HG03103 (cell line): ENCODE measurements at regions not wholly inside any gene's neighbourhood (a gene's known extent, or its start where the extent isn't known, plus 50 kb on each side); places are given as distances from the start of the nearest gene placed in this dataset.

Experiments used
- ATAC-seq: cut with Tn5 transposase; IDR thresholded peaks from one replicate; pipeline ENCODE4 v1.9.1; 2021; ENCODE audit warnings: low read depth; ENCODE audit not compliant: unreplicated experiment

DNA sequence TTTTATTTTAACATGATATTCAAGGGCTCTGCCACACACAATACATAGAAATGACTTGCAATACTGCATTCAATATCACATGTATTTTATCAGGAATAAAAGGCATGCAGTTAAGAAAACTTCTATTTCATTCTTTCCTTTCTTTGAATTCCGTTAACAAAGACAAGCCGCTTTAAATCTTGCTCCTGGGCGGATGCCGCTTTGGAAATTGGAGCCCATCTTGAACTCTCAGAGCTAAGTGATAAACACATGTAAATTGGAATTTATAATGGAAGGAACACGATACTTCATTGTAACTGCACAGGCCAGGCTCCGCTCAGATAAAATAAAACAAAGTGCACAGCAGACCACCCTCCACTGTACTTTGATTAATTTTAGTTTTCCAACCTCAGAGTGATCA, 774.5 kb upstream of the COBL start:
- no peak for ATAC-seq

GRCh38 chr7:52088008-52088901, 771.6 kb upstream of the COBL start:
- ATAC-seq: no peak

GRCh38 chr7:52085610-52086009, 769.0 kb upstream of the COBL start:
- ATAC-seq: no peak

- ATAC-seq: no peak
Observed at GRCh38 chr7:52080493-52080892, 763.9 kb upstream of the COBL start.

- ATAC-seq: no peak
Observed at GRCh38 chr7:52079726-52080125, 763.1 kb upstream of the COBL start.

DNA sequence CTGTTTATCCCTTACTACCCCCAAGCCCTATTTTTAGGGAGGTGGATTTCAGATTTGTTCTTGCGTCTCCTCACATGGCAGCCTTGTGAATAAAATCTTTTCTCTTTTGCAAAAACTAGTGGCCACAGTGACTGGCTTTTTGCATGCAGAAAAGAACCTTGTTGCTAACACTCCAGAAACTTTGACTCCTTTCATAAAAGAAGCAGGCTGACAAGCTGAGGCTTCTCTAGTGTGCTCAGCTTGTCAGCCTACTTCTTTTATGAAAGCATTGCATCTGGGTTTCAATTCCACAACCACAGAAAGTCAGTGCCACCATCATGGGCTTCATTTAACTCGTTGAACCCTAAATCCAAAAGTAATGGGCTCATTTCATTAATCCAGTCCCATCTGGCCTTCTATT, 761.0 kb upstream of the COBL start:
- no peak for ATAC-seq

GRCh38 chr7:52074912-52075311, 758.3 kb upstream of the COBL start:
- ATAC-seq: no peak

DNA sequence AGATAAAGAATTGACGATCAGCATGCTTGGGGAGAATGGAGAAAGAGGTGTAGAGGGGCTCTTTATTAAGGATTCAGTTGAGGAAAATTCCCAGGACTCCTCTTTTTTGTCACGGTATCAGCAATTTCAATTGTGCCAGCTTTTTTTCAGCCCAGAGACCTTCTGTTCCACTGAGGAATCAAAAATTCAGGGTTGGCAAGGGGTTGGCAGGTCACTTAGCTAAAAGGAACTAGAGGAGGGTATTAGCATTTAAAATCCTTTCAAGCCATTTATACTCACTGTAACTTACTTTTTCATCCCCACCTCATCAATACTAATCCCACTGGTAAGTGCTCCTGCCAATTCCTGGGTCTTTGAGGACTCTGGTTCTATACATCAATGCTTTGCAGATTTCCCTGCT, 757.5 kb upstream of the COBL start:
- ATAC-seq: no peak

GRCh38 chr7:52071744-52072143, 755.1 kb upstream of the COBL start:
- ATAC-seq: no peak

- no peak for ATAC-seq
Observed at GRCh38 chr7:52064493-52064892, 747.9 kb upstream of the COBL start.

DNA sequence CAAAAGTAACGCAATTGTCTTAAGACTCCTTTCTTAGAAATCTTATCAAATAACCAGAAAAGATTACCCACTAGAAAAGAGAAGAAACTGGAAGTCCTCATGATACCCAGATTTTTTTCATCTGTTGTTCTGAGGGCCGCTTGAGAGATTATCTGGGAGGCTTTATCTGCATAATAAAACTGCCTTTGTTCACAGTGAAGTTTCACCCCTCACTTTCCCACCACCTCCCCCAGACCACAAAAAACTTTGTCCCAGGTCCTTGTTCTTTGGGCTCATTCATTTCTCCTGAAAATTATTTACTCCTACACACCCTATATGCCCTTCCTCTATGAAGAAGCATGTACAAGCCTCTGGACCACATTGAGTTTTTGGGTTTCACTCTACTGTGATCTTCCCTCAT, 745.1 kb upstream of the COBL start:
- ATAC-seq: no peak

DNA sequence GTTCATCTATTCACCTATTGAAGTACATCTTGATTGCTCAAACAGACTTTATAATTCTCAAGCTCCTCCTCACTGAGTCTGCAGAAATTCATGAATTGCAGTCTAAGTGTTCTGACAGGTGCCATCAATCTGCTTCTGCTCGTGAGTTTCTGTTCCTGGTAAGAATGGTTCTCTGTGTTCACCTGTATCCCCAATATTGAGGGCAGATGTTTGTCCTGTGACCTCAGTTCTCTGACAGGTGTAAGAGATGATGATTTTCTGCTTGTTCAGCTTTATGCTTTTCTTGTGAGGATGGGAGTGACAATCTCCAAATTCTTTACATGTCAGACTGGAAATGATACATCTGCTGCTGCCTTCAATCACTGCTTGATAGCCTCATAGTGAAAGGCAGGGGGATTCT, 736.9 kb upstream of the COBL start:
- ATAC-seq: no peak

DNA sequence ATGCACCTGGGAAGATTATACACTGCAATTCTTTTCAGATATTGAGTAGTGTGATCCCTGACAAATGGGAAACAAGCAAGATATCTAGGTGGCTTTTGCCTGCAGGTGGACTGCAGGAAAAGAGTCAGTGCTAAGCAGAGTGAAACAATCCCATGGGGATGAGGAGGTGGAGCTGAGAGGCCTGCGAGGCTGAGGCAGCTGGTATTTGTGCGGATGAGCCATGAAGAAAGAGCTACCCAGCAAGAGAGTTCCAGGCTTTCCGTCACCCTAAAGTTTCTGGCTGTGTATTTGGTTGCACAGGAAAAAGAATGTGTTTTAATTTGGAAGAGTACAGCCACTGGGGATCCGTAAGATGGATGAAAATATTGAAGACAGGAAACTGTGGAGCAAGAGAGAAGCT, 714.1 kb upstream of the COBL start:
- ATAC-seq: no peak

GRCh38 chr7:52026140-52026539, 709.5 kb upstream of the COBL start:
- no peak for ATAC-seq

DNA sequence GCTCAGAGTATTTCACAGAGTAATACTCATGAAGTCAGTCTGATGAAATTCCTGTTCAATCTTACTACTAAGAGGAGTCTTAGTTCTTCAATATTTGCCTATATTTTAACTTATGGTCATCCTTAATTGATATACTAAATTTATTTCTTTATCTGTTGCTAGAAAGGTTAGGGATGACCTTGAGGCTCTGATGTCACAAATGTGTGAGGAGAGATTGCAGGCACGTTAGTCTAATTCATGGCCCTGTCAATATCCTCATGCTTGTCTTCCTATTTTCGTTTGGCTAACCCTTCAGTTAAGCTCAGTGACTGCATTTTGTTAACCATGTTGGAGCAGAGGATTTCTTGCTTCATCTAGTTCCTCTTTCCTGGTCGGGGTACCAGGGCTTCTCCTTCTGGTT, 704.7 kb upstream of the COBL start:
- ATAC-seq: no peak

DNA sequence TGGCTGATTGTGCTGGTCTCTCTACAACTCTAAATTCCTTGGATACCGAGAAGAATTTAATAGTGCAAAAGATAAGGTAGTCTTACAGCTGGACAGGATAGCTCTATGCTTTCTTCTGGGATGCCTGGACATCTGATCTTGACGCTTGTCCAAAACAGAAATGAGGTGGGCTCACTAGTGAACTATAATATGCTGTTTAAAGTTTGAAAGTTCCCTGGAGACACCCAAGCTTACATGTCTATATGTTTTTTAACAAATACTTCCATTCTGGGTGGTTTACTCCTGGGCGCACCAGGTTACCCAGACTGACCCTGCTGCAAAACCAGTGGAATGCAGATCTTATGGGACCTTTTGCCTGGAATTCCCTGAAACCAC, 702.1 kb upstream of the COBL start:
- no peak for ATAC-seq

DNA sequence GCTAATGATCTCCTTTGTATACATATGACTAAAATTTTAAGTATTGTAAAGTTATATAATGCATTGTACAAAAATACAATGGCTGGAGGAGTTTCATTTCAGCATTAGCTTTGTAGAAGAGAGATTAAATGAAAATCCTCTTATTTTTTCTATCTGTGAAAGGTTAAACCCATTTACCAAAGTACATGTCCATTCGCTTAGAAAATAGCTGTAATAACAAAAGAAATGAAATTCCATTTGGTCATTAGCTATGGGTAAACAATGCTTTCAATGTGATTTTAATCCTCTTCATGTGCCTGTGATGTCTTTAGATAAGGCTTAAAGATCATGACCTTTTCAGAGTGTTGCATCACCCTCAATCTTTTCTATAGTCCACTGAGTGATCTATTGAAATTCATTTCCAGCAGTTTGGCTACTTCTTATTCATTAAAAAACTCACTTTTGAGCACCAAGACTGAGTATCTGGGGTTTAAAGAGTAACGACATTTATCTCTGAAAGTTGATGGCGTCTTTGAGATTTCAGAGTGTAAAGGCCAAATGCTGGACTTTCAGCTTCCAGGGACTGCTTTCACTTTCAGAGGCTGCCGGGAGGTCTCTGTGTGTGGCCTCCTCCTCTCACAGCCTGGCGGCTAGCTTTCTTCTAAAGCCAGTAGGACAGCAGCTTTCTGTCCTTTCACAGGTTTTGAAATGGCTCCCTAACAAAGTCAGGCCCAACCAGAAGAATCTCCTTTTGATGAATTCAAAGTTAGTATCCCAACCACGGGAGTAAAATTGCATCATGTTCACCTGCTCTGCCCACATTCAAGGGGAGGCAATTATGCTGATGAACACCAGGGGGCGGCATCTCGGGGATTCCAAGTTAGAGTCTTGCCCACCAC, 701.4 kb upstream of the COBL start:
- ATAC-seq: no peak

DNA sequence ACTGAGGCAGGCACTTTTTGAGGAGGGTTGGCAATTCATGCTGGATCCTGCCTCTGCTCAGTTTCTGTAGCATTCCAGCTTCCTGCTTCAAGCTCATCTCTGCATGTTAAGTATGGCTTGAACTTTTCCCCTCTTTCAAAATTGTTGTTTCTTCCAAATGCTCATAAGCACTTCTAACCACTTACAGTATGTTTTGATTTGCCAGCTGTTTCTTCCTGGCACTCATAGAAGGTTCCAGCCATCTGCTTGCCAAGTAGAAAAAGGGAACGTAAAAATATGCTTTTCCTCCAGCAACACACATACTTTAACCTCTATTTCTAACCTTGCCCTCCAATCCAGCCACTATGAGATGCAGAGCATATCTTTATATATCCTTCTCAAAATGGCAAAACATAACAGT, 692.6 kb upstream of the COBL start:
- ATAC-seq: no peak

DNA sequence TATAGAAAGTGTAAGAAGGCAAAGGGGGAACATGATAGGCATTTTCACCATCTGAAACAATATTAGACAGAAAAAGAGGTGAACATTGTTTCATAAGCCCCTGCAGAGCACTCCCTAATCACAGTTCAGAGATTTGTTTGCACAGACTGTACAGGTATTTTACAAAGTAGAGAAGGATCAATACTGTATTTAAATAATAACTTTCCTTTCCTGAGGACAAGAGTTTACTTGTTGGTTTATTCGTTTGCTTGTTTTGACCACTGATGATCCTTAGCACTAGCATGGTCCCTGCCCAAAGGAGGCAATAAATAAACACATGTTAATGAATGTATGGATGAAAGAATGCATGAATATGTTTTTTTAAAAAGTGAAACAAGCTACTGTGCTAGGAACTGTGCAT, 690.1 kb upstream of the COBL start:
- no peak for ATAC-seq

GRCh38 chr7:52005613-52006012, 689.0 kb upstream of the COBL start:
- no peak for ATAC-seq

DNA sequence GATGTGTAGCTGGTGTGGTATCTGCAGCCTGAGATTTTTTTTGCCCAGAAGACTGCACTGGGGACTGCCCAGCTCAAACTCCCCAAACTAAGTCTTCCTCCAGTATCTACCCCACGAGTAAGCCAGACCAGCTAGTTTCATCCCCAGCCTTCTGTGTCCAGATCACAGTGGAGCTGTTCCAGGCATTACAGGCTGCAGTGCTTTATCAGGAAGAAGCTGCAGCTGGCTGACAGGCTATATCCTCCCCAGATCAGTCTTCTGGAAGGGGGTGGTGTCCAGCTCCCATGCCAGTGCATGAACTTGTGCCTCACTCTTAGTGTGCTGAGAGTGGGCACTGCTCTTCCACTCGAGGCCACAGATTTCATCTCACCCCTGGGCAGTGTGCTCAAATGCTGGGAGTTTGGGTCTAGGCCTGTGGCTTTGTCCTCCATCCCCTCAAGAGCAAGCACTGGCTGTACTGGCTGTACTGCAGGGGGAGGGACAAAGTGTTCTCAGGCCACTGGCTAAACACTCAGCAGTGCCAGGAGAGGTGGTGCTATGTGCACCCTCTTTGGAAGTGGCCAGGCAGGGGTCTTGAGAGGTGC, 679.1 kb upstream of the COBL start:
- ATAC-seq: no peak
